HCT116 (cell line): ENCODE measurements at regions not wholly inside any gene's neighbourhood (a gene's known extent, or its start where the extent isn't known, plus 50 kb on each side); places are given as distances from the start of the nearest gene placed in this dataset. TPM values are rescaled to one million over a fixed set of nuclear protein-coding genes. Genes with fewer than 3 reads are reported as not detected.

Experiments used
- microRNA counts: library from miRNA; unstranded; fragments of <30 nt; microRNA quantifications from one replicate; lab custom pipeline; 2015
- microRNA-seq: library from miRNA; unstranded; fragments of <30 nt; microRNA quantifications from one replicate; pipeline ENCODE4, GENCODE V29; 2016; ENCODE audit warnings: borderline number of aligned reads

MicroRNA genes in the stretch of these regions (microRNA counts, 767-probe panel; counts per million panel counts)
- microRNA hsa-miR-1265 (lab: Ali Mortazavi, UCI), result not detected

Small RNA genes in the stretch of these regions (microRNA-seq; reads per million reads assigned to microRNA genes)
- gene MIR1265 (not detected), gene MIR4293 (not detected)
